AG04450 (cell line): ENCODE measurements at regions not wholly inside any gene's neighbourhood (a gene's known extent, or its start where the extent isn't known, plus 50 kb on each side); places are given as distances from the start of the nearest gene placed in this dataset.

Source experiments
- CTCF ChIA-PET: fragments of 300-600, 350-600 bp; formaldehyde crosslinking; extraction: SDS; loops from one replicate; lab custom pipeline; 2022; ENCODE audit warnings: antibody characterized with exemption, inconsistent platforms; lab: Charles Lee
- POLR2A ChIA-PET: fragments of 350-600 bp; formaldehyde crosslinking; extraction: SDS; loops from one replicate; lab custom pipeline; 2021; ENCODE audit warnings: antibody characterized with exemption, inconsistent platforms; lab: Yijun Ruan, JAX
- DNase-seq: peaks from one replicate; pipeline ENCODE4 v3.0.0-alpha.2; 2011; ENCODE audit warnings: low read depth, low spot score
- H3K27ac ChIP-seq: one replicate; pipeline ENCODE4 v1.5.1; 2012; ENCODE audit warnings: low read depth, low read length, control low read depth
- H3K27me3 ChIP-seq: one replicate; pipeline ENCODE4 v1.6.0; 2012; ENCODE audit warnings: low read length; ENCODE audit not compliant: control insufficient read depth, insufficient read depth
- H3K4me3 ChIP-seq: 2 replicates; pipeline ENCODE4 v1.5.1; 2011; ENCODE audit warnings: mild to moderate bottlenecking, low read depth, low read length, control low read depth
- H3K9me3 ChIP-seq: 2 replicates; pipeline ENCODE4 v1.5.1; 2012; ENCODE audit warnings: low read length; ENCODE audit not compliant: control insufficient read depth, insufficient read depth
- CTCF ChIP-seq: IDR thresholded peaks from 2 replicates; pipeline ENCODE4 v1.5.1; 2011; ENCODE audit warnings: low read depth, low read length, control low read depth, inconsistent platforms

DNA sequence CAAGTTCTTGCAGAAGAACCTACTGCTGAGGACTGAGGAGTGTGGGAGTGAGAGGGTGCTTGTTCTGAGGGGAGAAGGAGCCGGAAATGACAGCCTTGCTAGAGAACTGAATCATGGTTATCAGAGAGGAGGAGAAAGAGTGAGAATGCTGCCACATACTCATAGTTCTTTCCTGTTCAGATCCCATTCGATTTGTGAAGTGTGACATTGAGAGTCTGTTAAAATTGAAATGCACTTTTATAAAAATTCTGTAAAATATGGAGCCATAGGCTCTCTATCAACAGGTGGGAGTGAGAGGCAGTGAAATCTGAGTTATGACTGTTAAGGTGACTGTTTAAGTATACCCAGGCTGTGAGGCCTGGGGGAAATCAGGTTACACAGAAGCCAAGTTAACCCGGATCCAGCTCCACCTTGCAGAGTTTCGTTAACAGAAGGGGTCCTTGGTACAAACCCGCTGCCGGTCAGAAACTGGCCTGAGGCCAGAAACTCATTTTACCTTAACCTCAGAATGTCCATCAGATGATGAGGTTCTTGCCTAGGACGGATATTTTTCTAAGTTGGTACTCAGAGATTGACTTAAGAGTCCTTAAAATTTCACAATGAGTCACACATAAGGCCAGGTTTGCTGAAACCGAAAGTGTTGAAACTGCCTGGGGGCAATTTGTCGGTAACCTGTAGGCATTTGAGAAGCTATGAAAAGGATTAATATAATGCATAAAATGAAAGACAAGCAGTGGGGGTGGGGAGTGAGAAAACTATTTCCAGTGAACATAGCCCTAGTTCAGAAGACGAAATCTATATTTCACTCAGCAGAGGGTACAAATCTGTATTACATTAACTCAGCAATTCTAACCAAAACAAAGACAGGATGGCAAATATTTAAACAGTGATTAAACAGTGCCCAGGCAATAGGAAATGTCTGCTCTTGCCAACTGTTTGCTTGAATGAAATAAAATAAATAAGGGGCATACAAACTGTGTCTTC, 350.5 kb downstream of the KCNRG start:
- H3K27me3 ChIP-seq, result no peaks in the 10 kb centered on the region
- DNase-seq, result no peak
- no peaks in the 10 kb centered on the region for H3K9me3 ChIP-seq
- no peak for TF ChIP-seq CTCF
- POLR2A ChIA-PET, result no interaction called here
- H3K27ac ChIP-seq, result no peak overlapping the region
- CTCF ChIA-PET, result no interaction called here
- no peak overlapping the region for H3K4me3 ChIP-seq

DNA sequence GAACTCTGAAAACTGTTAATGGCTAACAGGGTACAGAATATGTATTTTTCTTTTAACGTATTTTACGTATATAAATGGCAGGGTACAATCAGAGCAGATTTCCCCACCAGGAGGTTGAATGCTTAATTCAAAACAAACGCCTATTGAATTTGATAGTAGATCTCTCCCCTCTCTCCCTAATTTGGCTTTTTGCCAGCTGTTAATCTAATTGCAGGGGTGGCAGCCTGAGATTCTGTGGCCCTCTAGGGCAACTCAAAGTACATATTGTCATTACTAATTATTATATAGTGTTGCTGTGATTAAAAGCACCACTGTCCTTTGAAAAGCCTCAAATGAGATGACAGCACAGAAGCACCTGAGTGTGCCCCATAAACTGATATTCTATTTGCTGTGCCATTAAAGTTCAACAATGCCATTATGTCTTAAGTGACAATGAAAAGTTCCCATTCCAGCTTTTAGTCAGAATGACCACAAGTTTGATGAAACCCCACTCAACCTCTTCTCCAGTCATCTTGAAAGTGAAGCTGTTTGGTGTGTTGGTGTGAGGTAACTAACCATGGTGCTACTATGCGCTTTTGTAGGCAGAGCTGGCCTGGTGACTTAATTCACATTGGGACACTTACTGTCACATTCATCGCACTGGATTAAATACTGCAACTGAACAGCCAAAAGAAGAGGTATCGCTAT, 351.4 kb downstream of the KCNRG start:
- ChIA-PET POLR2A (no interaction called here), CTCF (no interaction called here)
- Histone ChIP-seq H3K27ac (no peak overlapping the region), H3K4me3 (no peak overlapping the region), H3K27me3 (no peaks in the 10 kb centered on the region), H3K9me3 (no peaks in the 10 kb centered on the region)
- DNase-seq, result no peak
- no peak for TF ChIP-seq CTCF

- POLR2A ChIA-PET, result no interaction called here
- no peaks in the 10 kb centered on the region for H3K27me3 ChIP-seq
Observed at GRCh38 chr13:50369646-50370045, 354.4 kb downstream of the KCNRG start.

GRCh38 chr13:50370303-50370950, 355.2 kb downstream of the KCNRG start:
- CTCF ChIA-PET, result no interaction called here
- no peak overlapping the region for H3K4me3 ChIP-seq
- no peaks in the 10 kb centered on the region for H3K27me3 ChIP-seq
- no peaks in the 10 kb centered on the region for H3K9me3 ChIP-seq
- POLR2A ChIA-PET, result no interaction called here
- no peak for DNase-seq
- TF ChIP-seq CTCF, result no peak
- no peak overlapping the region for H3K27ac ChIP-seq

More at GRCh38 chr13:50369646-50370045, 354.4 kb downstream of the KCNRG start:
- no peak for DNase-seq
- no peaks in the 10 kb centered on the region for H3K9me3 ChIP-seq
- CTCF ChIA-PET, result no interaction called here
- H3K4me3 ChIP-seq, result no peak overlapping the region
- TF ChIP-seq CTCF, result no peak
- no peak overlapping the region for H3K27ac ChIP-seq
